ENCODE measurements at regions not wholly inside any gene's neighbourhood (a gene's known extent, or its start where the extent isn't known, plus 50 kb on each side); places are given as distances from the start of the nearest gene placed in this dataset.
"Not testable (repeated sequence)": the region's sequence is repeated elsewhere in the genome, so short reads cannot be mapped to it uniquely, and the experiment has no call there.

DNA sequence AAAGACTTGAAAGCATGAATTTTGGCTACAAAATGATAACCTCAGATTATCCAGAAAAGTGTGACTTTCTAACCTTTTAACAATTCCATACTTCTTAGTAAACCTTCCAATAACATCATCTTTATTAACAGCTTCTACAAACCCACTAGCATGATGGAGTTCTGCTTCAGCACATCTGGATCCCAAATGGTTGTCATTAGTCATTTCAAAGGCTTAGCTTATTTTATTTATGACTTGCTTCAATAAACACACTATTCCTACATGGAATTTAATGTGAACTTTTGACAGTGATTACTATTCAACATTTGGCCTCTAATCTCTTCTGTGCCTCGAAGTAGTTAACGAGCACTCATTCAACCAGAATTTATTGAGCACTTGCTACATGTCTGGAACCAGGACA lies 808.3 kb downstream of the TSN start:
- DNase-seq (ENCODE audit: low read depth in 4 of 4, low spot score in 3 of 4) = no peak

DNA sequence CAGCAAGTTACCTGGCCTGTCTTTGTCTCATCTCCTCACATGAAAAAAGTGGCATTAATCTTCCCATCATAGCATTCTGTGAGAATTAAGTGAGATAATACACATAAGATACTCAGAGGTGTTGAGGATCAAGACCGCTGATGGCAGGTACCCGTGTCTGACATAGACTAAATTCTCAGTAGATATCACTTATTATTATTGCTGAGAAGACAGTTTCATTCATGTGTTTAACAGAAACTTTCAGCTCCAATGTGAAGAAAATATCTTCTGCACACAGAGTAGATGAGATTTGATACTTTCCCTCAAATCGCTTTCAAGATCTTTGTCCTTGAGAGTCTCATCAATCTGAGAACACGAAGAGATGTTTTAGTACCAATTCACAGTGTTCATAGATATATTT lies 809.4 kb downstream of the TSN start:
- no peak for DNase-seq (ENCODE audit: low read depth in 4 of 4, low spot score in 3 of 4)

DNA sequence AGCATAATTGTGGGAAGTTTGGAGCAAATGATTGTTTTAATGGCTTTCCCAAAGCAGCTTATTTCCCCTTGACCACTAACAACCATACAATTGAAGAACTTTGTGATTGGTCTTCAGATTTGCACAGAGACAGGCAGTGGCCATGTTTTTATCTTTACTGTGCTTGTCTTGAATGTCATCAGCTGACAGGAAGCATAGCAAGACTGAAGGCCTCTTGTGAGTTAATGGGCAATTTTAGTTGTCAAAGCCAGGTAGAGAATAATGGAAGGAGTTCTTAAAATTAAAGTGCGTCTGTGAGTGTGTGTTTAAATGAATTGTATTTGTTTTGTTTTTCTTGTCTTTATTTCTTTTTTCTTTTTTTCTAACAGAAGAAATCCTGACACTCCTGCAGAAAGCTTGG lies 809.9 kb downstream of the TSN start:
- DNase-seq (ENCODE audit: low read depth in 4 of 4, low spot score in 3 of 4) = no peak

DNA sequence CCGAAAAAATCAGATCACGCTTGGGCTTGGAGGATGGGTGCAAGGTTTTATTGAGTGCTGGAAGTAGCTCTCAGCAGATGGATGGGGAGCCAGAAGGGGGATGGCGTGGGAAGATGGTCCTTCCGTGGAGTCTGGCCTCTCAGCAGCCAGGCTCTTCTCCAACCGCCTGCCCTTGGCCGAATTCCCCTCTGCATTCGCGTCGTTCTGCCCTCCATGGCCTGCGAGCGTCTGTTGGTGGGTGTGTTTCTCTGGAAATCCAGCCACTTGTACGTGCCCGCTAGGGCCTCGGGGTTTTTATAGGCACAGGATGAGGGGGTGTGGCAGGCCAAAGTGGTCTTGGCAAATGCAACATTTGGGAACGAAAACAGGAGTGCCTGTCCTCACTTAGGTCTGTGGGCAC lies 815.2 kb downstream of the TSN start:
- DNase-seq (ENCODE audit: low read depth in 4 of 4, low spot score in 3 of 4) = no peak

DNA sequence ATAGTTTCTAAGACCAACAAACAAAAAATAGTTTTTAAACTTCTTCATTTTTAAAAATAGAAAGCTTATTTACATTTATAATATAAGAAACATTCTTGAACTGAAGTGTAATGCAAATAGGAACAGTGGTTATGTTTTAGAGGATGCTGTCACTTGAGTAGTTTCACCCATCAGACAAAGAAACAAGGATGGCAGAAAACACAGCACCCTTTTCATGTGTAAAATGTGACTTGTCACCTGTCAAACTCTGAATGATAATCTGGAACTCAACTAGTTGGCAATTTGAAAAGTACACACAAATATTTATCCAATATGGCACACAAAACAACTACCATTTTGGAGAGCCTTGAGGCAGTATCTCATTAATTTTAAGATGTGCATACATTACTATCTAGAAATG lies 816.0 kb downstream of the TSN start:
- not testable (repeated sequence) for DNase-seq (ENCODE audit: low read depth in 4 of 4, low spot score in 3 of 4)

DNA sequence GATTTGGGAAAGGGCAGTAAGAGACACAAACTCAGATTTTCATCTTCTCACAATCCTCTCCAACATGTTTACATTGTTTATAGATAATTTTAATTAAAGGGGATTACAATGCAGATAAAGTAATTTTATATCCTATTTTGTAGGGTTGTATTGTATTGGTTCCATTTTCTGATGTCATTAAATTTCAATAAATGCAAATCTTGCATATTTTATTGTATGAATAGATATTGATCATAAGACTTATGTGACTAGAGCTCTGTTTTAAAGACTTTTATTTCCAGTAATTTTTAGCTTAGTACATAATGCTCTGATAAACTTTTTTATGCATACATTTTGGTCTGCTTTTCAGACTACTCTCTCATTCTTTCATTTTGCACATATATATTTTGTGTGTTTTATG lies 819.6 kb downstream of the TSN start:
- DNase-seq (ENCODE audit: low read depth in 4 of 4, low spot score in 3 of 4) = no peak

DNA sequence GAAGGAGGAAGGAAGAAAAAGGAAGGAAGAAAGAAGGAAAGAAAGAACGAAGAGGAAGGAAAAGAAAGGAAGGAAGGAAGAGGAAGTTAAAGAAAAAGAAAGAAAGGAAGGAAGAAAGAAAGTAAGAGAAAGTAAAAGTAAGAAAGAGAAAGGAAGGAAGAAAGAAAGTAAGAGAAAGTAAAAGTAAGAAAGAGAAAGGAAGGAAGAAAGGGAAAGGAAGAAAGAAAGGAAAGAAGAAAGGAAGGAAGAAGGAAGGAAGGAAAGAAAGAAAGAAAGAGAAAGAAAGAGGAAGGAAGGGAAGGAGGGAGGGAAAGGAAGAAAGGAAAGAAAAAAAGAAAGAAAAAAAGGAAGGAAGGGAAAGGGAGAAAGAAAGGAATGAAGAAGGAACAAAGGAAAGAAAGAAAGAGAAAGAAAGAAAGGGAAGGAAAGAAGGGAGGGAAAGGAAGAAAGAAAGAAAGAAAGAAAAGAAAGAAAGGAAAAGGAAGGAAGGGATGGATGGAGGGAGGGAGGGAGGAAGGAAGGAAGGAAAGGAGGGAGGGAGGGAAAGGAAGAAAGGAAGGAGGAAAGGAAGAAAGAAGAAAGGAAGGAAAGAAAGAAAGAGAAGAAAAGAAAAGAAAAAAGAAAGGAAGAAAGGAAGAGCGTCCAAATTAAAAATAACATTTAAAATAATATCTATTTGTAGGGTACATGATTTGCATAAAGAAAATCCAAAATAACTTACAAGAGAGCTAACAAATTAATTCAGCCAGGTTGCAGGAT lies 827.9 kb downstream of the TSN start:
- no peak for DNase-seq (ENCODE audit: low read depth in 4 of 4, low spot score in 3 of 4)

DNA sequence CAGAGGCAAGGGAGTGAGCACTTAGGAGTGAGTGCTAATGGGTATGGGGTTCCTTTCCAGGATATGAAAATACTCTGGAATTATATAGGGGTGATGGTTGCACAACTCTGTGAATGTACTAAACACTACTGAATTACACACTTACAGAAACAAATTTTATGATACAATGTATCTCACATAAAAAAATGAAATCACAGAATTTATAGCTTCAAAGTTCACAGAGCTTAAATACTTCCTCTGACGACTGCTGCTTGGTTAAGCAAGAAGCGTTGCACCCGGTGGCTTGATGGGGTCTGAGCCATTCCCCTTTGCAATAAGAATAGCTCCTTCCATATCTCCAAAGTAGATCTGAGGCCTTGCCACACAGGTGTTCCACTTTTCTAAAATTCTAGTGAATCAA lies 835.1 kb downstream of the TSN start:
- DNase-seq (ENCODE audit: low read depth in 4 of 4, low spot score in 3 of 4) = no peak

DNA sequence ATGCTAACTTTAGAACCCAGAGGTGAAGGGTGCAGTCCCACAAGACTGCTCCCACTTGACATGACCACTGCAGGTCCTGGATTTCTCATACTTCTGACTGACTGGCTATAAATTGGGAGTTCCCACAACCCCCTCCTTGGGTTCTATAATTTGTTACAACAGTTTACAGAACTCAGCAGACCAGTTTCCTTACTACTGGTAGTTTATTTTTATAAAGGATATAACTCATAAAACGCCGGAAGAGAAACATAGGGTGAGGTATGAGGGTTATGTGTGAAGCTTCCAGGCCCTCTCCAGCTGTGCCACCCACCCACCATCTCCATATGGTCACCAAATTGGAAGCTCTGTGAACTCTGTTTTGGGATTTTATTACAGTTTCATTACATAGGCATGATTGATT lies 839.6 kb downstream of the TSN start:
- no peak for DNase-seq (ENCODE audit: low read depth in 4 of 4, low spot score in 3 of 4)

DNA sequence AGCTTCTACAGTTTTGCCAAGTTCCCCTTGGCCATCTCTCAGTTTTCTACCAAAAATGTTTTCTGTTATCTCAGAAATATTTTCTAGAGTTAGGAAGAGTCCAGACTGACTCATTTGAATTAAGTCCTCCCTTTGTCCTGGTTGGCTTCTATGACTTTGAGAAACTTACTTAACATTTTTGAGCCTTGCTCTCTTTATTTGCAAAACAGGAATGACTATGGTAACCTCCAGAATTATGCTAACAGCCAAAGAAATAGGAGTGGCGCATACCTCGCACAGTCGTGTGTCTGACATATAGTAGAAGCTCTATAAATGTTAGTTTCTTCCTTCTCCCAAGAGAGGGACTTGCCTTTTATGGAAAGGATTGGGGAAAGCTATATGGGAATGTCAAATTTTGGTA lies 841.1 kb downstream of the TSN start:
- DNase-seq (ENCODE audit: low read depth in 4 of 4, low spot score in 3 of 4) = no peak

DNA sequence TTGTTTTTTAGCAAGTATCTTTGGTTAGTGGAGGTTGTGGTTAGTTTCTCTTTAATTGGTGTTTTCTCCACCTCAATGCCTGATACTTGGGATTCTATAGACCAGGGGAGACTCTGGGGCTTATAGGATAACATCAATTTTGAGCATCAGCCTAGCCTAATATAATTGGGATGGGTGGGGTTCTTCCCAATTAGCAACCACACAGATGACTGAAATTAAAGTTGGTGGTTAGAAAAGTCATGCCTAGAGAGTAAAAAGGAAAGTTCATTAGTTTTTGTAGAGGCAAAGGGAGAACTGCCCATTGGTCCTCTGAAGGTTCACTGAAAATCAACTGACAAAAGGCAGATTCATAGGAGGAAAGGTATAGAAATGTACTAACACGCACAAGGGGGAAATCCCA lies 843.3 kb downstream of the TSN start:
- no peak for DNase-seq (ENCODE audit: low read depth in 4 of 4, low spot score in 3 of 4)

DNA sequence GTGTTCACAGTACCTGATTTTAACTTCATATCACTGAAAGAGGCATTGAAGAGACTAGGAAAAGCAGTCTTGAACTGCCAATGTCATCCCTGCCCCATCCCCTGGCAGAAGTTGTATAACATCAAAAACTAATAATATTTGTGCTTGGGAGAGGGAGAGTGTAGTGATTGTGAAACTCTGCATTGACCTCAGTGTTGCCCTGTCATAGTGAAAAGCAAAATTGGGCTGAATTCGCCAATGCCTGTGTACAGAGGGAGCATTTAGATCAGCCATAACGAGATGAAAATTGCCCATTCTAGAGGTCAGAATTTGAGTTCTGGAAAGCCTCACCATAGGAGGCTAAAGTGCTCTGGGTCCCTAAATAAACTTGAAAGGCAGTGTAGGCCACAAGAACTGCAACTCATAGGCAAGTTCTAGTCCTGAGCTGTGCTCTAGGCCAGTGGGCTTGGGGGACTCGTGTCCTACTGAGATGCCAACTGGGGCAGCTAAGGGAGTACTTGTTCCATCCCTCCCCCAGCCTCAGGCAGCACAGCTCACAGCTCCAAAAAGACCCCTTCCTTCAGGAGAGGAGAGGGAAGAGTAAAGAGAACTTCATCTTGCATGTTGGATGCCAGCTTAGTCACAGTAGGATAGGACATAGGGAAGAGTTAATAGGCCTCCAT lies 855.6 kb downstream of the TSN start:
- no peak for DNase-seq (ENCODE audit: low read depth in 4 of 4, low spot score in 3 of 4)

DNA sequence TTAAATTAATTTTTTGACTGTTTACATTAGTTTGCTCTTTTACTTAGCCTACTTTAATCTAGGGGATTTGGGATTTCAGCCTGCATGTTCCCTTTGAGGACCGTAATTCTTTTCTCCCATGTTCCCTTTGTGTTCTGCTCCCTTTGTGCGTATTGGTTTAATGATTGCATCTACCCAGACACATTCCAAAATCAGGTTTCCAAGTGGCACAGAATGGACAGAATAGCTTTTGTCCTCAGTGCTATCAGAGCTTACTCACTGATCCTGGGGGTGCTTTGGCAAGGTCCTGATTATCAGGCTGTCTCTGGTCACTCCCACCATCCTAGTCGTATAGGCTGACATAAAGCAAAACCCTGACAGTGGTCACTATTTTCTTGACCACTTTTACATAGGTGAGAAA lies 867.5 kb downstream of the TSN start:
- DNase-seq (ENCODE audit: low read depth in 4 of 4, low spot score in 3 of 4) = no peak

DNA sequence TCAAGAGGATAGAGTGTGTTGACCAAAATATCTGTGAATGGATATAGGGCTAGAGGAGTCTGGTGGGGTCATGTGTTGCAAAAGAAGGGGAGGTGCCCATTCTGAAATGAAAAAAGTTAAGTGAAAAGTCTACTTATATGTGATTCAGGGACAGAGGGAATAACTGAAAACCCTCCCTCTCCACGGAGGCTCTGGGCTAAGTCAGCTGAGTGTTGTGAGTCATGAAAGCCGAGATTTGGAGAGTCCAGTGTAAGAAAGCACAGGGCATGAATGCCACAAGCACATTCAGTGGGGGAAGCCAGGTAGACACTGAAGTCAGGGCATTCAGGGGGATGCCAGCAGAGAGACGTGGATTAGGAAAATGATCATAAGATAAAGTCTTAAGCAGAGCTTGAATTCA lies 871.9 kb downstream of the TSN start:
- DNase-seq (ENCODE audit: low read depth in 4 of 4, low spot score in 3 of 4) = no peak

DNA sequence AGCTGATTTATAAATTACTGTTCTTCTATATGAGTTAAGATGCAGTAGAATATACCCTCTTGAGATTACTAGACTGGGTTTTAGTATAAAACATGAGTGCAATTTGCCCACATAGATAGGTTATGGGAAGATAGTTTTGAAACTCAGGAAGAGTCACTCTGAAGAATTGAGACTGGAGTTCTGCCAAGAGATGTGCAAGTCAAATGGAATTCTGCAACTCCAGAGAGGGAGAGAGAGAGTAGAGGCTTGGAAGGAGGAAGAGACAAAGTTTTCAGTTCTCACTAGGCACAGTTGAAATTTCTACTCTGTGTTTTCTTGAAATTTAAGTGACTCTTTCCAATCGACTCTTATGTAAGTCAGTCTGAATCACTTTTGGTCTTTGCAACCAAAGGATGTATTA lies 878.8 kb downstream of the TSN start:
- DNase-seq (ENCODE audit: low read depth in 4 of 4, low spot score in 3 of 4) = peak in 2 of 4 donors; percentile 2 to 12

DNA sequence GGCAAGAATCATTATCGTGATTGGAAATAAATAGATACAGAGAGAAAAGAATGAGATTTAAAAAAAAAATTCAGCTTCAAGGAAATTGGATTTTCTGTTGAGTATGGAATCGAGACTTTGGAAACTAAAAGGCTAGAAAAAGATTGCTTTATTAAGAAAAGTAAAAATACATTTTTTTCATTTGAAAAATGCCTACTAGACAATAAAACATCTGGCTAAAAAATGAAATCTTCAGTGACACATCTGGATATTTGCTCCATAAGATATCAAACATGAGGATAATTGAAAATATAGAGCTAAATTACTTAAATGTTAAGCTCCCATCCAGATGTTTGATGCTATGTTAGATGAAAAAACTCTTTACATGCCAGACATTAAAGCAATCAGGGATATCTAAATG lies 879.5 kb downstream of the TSN start:
- no peak for DNase-seq (ENCODE audit: low read depth in 4 of 4, low spot score in 3 of 4)

DNA sequence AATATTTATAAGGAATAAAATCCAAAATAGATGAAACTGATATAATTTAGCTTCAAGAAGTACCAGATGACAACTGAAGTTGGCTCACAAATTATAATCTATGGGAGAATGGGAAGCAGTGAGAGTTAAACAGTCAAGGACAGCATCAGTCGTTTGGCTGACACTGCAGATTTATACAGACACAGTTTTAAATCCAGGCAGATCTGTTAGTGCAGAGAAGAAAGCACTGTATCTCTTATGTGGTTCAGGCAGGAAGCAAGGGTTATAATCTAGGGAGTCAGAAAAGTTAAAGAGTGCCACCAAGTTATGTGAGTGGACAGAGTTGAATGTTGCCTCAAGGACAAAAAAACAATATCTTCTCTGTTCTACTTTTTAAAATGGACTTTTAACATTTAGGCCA lies 880.2 kb downstream of the TSN start:
- DNase-seq (ENCODE audit: low read depth in 4 of 4, low spot score in 3 of 4) = no peak

DNA sequence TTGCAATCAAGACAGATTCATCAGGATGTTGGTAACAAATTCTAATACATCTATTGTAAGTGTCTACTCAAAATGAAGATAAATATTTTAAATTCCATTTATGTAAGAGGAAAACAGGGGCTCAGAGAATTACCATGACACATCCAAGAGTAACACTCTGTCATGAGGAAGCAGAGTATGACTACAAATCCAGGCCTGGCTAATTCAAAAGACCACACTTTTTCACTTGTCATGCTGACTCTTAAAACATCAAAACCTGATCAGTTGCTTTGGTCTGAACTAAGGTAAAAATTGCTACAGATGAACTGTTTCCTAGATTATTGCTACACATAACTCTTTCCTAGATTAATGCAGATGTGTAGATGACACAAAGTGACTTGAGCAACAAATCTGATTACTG lies 880.6 kb downstream of the TSN start:
- DNase-seq (ENCODE audit: low read depth in 4 of 4, low spot score in 3 of 4) = no peak

DNA sequence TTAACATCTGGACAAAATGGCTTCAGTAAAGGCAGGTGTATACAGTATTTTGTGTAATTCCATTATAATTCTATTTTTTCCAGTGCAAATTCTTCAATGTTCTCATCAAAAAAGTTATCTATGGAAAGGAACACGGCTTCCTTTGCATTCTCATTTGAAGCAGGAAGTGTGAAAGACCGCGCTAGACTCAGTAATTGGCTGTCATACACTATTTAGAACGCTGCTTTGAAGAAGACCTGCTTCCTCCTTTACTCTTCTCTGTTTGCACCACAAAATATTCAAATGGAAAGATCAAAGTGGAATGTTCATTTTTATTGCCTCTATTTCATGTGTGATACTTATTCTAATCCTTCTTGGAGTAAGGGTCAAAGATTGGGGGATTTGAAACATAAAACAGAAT lies 883.7 kb downstream of the TSN start:
- no peak for DNase-seq (ENCODE audit: low read depth in 4 of 4, low spot score in 3 of 4)

DNA sequence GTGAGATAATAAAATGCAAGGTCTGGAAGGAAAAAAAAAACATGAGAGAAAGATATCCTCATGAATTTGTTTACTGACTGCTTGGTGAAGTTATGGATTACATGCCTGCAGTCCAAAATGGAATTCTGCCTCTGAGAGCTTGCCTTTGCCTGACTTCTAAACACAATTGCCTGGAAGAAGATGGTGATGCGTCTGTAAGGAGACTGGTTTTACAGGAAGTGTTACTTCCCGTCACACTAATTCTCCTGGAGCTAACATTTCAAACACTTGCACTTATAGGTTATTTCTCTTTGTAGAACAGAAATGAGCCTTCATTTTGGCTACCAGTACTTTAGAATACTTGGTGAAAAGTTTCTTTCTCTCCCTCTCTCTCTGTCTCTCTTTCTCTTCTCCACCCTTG lies 884.3 kb downstream of the TSN start:
- no peak for DNase-seq (ENCODE audit: low read depth in 4 of 4, low spot score in 3 of 4)

DNA sequence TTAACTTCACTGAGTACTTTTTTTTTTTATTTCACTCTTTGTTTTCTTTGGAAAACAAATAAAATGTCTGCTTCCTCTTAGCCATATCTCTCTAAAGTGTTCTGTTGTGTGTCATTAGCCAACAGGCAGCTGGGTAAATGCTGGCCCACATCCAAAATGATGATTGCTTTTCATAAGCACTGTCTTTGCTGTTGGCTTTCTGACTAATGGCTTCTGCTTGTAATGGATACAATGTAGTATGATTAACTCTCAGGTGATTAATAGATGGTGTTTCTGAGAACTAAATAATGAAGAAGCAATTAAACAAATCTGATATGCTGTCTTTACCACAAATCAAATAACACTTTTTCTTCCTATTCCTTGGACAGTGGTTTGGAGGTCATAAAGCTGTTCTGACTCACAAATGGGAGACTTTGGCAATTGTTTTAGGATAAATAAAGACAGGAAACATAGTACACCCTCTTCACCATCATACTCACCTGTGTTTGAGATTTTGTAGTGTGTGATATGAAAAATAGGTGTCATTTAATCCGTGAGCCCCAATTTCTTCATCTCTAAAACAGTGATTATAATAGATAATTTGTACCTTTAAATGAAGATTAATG lies 888.4 kb downstream of the TSN start:
- no peak for DNase-seq (ENCODE audit: low read depth in 4 of 4, low spot score in 3 of 4)

DNA sequence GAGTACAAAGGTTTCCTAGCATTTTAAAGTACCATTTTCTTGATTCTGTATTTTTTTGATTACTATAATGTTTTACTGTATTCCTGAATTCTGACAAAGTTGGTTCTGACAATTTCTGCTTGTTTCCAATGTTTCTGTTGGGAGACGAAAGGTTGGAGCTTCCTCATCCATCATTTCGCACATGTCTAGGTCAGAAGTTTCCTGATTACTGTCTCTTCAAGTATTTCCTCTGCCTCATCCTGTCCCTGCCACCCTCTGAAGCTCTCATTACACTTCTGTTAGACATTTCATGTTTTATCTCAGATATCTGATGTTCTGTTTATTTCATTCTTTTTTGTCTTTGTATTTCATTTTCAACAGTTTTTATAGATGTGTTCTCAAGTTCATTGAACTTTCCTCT lies 895.8 kb downstream of the TSN start:
- no peak for DNase-seq (ENCODE audit: low read depth in 4 of 4, low spot score in 3 of 4)
